Mammary epithelial cell (primary cell): ENCODE measurements at regions not wholly inside any gene's neighbourhood (a gene's known extent, or its start where the extent isn't known, plus 50 kb on each side); places are given as distances from the start of the nearest gene placed in this dataset.

Experiments
- CTCF ChIP-seq, 2 donors: IDR thresholded peaks in 1 of 2; conservative IDR thresholded peaks in 1 of 2; 2 replicates each; pipeline ENCODE4 v1.5.1; 2011 to 2012; ENCODE audit warnings: inconsistent platforms in 2 of 2, low read length in 2 of 2, mild to moderate bottlenecking in 2 of 2, control low read depth in 1 of 2, low read depth in 1 of 2; ENCODE audit not compliant: insufficient read depth in 1 of 2; ENCODE audit errors: extremely low read depth in 1 of 2
- EZH2 ChIP-seq: IDR thresholded peaks from 2 replicates; pipeline ENCODE4 v1.6.1; 2012; ENCODE audit warnings: low read length, inconsistent platforms, borderline replicate concordance

GRCh38 chr6:18845896-18846295, 458.7 kb downstream of the RNF144B start:
- TF ChIP-seq CTCF (conservative IDR thresholded peaks at IDR 0.05 in 1 of 2, IDR thresholded peaks at IDR 0.05 in 1 of 2; ENCODE audit: extremely low read depth in 1 of 2, insufficient read depth in 1 of 2, low read depth in 1 of 2, low read length in 2 of 2) = no peak
- TF ChIP-seq EZH2 = no peak
